Fibroblast of lung (primary cell): ENCODE measurements at regions not wholly inside any gene's neighbourhood (a gene's known extent, or its start where the extent isn't known, plus 50 kb on each side); places are given as distances from the start of the nearest gene placed in this dataset.

Experiments used
- CTCF ChIP-seq, 2 donors: IDR thresholded peaks in 1 of 2; conservative IDR thresholded peaks in 1 of 2; 1 replicate in 1 of 2; 2 replicates in 1 of 2; pipeline ENCODE4 v1.5.1; 2011 to 2012; ENCODE audit warnings: low read length in 2 of 2, control low read depth in 1 of 2, inconsistent platforms in 1 of 2, low read depth in 1 of 2, mild to moderate bottlenecking in 1 of 2
- EZH2 ChIP-seq: IDR thresholded peaks from 2 replicates; pipeline ENCODE4 v1.5.1; 2012; ENCODE audit warnings: low read length, control low read depth, mild to moderate bottlenecking; ENCODE audit errors: missing control alignments

GRCh38 chrX:131621650-131622049, 77.8 kb downstream of the OR13H1 start:
- TF ChIP-seq CTCF (conservative IDR thresholded peaks at IDR 0.05 in 1 of 2, IDR thresholded peaks at IDR 0.05 in 1 of 2; ENCODE audit: low read depth in 1 of 2, low read length in 2 of 2) (no peak), EZH2 (no peak)
